Stimulated activated CD8-positive, alpha-beta memory T cell treated with anti-CD3 and anti-CD28 coated beads, Interleukin-2, amount 100 ng/mL, for 48 hours (primary cell): ENCODE measurements at regions not wholly inside any gene's neighbourhood (a gene's known extent, or its start where the extent isn't known, plus 50 kb on each side); places are given as distances from the start of the nearest gene placed in this dataset.
"Not testable (repeated sequence)": the region's sequence is repeated elsewhere in the genome, so short reads cannot be mapped to it uniquely, and the experiment has no call there.

Source experiments
- DNase-seq, 2 donors: peaks; one replicate each; pipeline ENCODE4 v3.0.0-alpha.2; 2020; ENCODE audit warnings: low read depth in 2 of 2

DNA sequence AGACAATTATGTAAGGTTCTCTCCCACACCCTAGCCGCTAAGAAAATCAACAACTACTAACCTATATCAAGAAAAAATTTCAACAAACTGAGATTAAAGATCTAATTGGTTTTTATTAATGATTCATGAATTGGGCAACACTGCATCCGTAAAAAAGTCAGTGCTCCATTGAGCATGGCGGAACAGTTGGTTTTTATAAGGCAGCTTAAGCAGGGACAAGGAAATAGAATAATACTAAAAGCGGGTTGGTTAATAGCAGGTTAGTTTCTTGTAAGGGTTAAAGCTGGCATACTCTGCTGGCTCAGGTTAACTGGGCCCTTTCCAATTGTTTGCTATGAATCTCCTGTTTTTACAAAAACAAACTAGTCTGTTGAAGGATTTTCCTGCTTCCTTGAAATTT lies 202.3 kb upstream of the RASGEF1B start:
- DNase-seq: no peak

DNA sequence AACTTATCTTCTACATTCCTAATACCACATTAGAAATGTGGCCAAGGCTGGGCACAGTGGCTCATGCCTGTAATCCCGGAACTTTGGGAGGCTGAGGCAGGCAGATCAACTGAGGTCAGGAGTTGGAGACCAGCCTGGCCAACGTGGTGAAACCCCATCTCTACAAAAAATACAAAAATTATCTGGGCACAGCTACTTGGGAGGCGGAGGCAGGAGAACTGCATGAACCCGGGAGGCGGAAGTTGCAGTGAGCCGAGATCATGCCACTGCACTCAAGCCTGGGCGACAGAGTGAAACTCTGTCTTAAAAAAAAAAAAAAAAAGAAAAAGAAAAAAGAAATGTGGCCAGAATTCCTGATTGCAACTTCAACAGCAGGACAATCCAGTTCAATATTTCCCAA lies 196.6 kb upstream of the RASGEF1B start:
- DNase-seq: not testable (repeated sequence)

GRCh38 chr4:81667539-81667938 lies 195.8 kb upstream of the RASGEF1B start:
- DNase-seq: no peak

GRCh38 chr4:81666491-81666890 lies 194.8 kb upstream of the RASGEF1B start:
- DNase-seq: no peak

DNA sequence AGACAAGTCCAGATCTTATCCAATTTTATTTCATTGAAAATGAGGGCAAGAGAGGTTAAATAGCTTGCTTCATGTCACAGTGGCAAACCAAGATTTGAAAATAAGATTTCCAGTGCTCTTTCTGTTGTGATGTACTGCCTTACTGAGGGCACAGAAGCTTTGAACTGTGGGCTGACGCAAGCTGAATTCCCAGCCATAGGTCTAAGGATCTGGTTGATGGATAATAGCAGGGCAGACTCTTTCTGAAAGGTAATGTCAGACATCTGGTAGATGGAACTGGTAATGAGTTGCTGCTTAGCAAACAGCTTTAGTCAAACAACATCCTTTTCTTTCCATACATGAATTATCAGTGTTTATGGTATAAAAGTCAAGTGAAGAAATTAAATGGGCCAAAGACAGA lies 193.9 kb upstream of the RASGEF1B start:
- no peak for DNase-seq

DNA sequence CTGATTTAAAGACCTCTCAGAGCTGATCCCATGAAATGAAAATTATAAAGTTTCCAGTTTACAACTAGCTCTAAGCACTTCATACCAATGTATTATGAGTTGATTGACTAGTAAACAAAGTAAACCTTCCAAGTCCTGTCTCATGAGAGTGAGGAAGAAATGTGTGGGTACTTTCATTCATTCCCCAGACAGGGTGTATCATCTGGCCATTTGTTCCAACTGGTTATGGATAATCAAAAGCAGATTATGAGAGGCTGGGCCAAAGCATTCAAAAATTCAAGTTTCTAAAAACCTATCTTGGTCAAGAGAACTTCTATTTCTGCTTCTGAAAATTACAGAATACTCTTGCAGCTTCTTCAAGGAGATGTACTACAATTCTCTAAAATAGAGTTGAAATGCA lies 193.3 kb upstream of the RASGEF1B start:
- no peak for DNase-seq

DNA sequence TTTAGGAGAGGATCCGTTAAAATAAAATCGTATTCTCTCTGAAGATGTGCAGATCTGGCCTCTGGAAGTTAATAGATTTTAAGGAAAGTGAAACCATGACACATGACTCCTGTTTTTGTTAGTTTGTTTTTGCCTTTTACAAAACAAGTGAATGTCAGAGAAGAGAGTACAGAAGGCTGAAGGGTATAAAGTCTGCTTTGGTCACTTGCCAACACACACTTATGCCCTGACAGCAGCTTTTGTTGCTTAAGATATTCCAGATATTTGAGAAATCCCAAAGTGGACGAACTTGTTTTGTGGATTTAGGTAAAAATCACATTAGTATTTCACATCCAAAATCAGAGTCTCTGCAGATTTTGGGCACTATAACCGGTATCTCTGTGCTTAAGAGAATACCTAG lies 192.4 kb upstream of the RASGEF1B start:
- no peak for DNase-seq

DNA sequence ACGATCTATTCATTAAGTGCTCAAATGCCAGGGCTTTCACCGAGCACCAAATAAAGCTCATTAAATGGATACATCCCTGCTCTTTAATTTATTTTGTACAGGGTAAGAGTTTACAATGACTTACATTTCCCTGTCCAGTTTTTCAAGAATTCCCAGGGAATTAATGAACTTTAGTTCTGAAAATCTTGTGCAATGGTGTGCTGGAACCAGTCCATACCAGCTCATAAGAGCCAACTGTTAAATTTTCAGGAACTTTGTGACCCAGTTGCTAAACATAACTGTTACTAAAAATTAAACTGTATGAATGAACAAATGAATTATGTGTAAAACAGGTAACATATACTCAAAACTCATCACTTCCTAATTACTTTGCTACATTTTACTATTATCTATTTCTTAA lies 191.7 kb upstream of the RASGEF1B start:
- DNase-seq: no peak

DNA sequence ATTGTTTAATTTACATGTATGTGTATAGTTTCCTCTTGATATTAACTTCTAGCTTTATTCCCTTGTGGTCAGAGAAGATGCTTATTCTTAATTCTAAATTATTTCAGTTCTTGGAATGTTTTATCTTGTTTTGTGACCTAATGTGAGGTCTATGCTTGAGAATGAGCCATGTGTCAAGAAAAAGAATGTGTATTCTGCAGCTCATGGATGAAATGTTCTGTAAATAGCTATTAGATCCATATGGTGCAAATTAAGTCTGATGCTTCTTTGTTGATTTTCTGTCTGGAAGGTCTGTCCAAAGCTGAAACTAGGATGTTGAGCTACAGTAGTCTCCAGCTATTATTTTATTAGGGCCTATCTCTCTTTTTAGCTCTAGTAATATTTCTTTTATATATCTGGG lies 187.3 kb upstream of the RASGEF1B start:
- no peak for DNase-seq

DNA sequence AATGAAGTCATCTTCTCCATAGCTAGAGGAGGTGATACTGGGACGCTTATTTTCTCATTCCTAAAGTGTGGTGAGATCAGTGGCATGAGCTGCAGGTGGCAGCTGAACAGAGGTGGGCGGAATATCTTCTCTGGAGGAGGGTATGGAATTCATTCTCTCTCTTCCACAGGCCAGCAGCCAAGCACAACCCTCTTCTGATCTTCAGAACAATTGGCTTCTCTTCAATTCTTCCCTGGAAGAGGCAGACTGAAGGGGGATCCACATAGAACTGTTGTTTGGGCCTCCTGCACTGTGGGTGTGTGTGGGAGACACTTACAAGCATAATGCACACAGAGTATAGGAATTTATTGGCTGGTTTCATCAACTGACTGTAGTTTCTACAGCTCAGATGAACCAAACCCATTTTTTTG lies 180.4 kb upstream of the RASGEF1B start:
- no peak for DNase-seq

GRCh38 chr4:81651243-81651899 lies 179.7 kb upstream of the RASGEF1B start:
- no peak for DNase-seq

- no peak for DNase-seq
These were observed 179.0 kb upstream of the RASGEF1B start for GRCh38 chr4:81650606-81651242.

- DNase-seq: no peak
These were observed 177.0 kb upstream of the RASGEF1B start for GRCh38 chr4:81648576-81649275.

GRCh38 chr4:81647388-81647787 lies 175.7 kb upstream of the RASGEF1B start:
- DNase-seq: no peak

DNA sequence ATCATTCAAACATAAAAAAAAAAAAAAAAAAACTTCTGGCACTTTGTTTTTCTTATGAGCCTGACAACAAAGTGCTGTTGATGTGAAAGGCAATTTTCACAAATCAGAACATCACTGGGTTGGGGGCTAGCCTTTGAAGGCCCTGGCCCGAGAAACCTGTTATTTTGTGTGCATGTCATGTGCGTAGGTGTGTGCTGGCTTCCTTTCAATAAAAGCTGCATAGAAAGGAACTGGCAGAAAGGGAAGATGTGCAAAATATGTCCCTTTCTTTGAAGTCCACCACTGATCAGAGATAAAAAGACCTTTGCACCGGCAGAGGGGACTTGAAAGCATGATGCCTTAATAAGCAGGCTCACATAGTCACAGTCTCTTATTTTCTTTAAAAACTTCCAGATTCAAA lies 170.8 kb upstream of the RASGEF1B start:
- no peak for DNase-seq

DNA sequence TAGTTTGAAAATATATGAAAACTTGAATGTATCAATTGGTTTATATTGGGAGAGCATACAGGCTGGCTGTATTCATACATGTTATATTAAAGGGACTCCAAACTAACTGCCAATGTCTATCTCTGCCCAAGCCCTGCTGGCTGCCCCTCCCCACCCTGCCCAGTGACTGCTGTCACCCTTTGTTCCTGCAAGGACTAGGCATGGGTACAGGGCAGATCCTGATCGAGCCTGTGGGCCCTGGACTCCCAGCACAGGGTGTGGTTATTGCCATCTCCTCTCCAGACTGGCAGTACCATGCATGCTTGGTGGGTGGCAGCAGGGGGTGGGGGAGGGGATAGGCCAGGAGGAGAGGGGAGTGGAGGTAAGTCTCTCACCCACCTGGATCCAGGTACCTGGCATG lies 167.5 kb upstream of the RASGEF1B start:
- DNase-seq: no peak

DNA sequence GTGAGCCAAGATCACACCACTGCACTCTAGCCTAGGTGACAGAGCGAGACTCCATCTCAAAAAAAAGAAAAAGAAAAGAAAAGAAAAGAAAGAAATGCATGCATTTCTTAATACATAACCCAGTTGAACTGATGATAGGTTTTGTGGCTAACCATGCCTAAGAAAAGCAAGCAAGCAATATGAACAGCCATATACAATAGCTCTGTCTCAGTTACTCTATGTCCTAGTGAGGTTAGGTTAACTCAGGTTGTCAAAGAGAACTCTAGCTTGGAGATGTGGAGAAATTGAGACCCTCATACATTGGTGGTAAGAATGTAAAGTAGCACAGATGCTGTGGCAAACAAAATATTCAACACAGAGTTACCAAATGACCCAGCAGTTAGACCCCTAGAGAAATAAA lies 167.0 kb upstream of the RASGEF1B start:
- DNase-seq: no peak

- no peak for DNase-seq
These were observed 164.0 kb upstream of the RASGEF1B start for GRCh38 chr4:81635739-81636138.

- DNase-seq: no peak
These were observed 163.3 kb upstream of the RASGEF1B start for GRCh38 chr4:81634766-81635549.

DNA sequence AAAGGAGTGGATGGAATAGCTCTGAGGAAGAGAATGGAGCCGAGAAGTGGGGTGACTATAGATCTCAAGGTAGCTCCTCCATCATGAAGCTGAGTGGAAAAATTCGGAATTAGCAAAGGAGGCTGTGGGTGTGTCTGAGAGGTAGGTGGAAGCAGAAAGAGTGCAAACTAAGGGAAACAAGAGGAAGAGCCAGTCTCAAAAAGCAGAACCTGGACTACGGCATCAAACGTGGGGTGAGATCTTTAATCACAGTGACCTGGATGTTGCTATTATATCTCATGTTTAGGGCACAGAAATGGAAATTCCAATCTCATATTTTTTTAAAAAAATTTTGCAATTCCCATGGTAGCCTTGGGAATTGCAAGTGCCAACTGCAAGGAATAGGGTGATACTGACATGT lies 162.5 kb upstream of the RASGEF1B start:
- DNase-seq: no peak

- no peak for DNase-seq
These were observed 161.0 kb upstream of the RASGEF1B start for GRCh38 chr4:81632581-81633299.

DNA sequence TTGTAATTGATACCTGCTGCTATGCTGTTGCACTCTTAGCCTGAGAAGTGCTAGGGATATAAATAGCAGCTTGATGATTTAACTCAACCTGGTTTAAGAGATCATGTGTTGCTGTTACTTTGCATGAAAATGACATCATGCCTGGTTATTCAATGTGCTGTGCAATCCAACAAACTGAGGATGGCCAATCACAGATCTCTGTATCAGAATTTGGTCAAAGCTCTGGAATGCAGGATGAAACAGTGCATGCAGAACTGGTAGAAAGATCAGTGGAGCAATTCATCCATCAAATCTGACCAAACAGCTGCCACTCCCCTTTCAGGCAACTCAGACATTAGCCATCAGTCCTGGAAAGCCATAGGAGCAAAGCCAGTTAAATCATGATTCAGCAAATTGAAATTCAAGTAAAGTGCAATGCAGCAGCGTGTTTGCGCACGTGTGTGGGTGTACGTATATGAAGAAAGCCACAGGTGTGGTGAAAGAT lies 160.3 kb upstream of the RASGEF1B start:
- no peak for DNase-seq
